Activated T-cell treated with anti-CD3 and anti-CD28 coated beads for 48 hours (primary cell): ENCODE measurements at regions not wholly inside any gene's neighbourhood (a gene's known extent, or its start where the extent isn't known, plus 50 kb on each side); places are given as distances from the start of the nearest gene placed in this dataset.

ENCODE experiments used
- DNase-seq: peaks from one replicate; pipeline ENCODE4 v3.0.0-alpha.2; 2020; ENCODE audit warnings: low read depth

GRCh38 chrX:20431486-20431885 lies 164.8 kb upstream of the RPS6KA3 start:
- no peak for DNase-seq

GRCh38 chrX:20427173-20427770 lies 160.6 kb upstream of the RPS6KA3 start:
- DNase-seq = no peak

- DNase-seq = no peak
Measured at GRCh38 chrX:20421697-20422096, 155.0 kb upstream of the RPS6KA3 start.

GRCh38 chrX:20421275-20421674 lies 154.6 kb upstream of the RPS6KA3 start:
- no peak for DNase-seq

GRCh38 chrX:20420058-20420457 lies 153.3 kb upstream of the RPS6KA3 start:
- DNase-seq = no peak

- DNase-seq = no peak
Measured at GRCh38 chrX:20418379-20419150, 151.9 kb upstream of the RPS6KA3 start.

GRCh38 chrX:20414762-20415445 lies 148.2 kb upstream of the RPS6KA3 start:
- DNase-seq = no peak

- DNase-seq = no peak
Measured at GRCh38 chrX:20414066-20414465, 147.4 kb upstream of the RPS6KA3 start.

- no peak for DNase-seq
Measured at GRCh38 chrX:20412871-20413486, 146.3 kb upstream of the RPS6KA3 start.

- DNase-seq = no peak
Measured at GRCh38 chrX:20410540-20410939, 143.8 kb upstream of the RPS6KA3 start.

- DNase-seq = no peak
Measured at GRCh38 chrX:20409991-20410390, 143.3 kb upstream of the RPS6KA3 start.

- no peak for DNase-seq
Measured at GRCh38 chrX:20402956-20403355, 136.2 kb upstream of the RPS6KA3 start.

- no peak for DNase-seq
Measured at GRCh38 chrX:20399728-20400414, 133.2 kb upstream of the RPS6KA3 start.

- no peak for DNase-seq
Measured at GRCh38 chrX:20397587-20397986, 130.9 kb upstream of the RPS6KA3 start.

- no peak for DNase-seq
Measured at GRCh38 chrX:20394451-20394850, 127.7 kb upstream of the RPS6KA3 start.

GRCh38 chrX:20393944-20394343 lies 127.2 kb upstream of the RPS6KA3 start:
- DNase-seq = no peak

GRCh38 chrX:20388594-20388993 lies 121.9 kb upstream of the RPS6KA3 start:
- no peak for DNase-seq

GRCh38 chrX:20383477-20383876 lies 116.8 kb upstream of the RPS6KA3 start:
- no peak for DNase-seq

- DNase-seq = peak; percentile 6
Measured at GRCh38 chrX:20382518-20383297, 116.0 kb upstream of the RPS6KA3 start.

GRCh38 chrX:20382082-20382481 lies 115.4 kb upstream of the RPS6KA3 start:
- DNase-seq = no peak

- DNase-seq = peak; percentile 34
Measured at GRCh38 chrX:20378233-20378920, 111.7 kb upstream of the RPS6KA3 start.
